ENCODE measurements at regions not wholly inside any gene's neighbourhood (a gene's known extent, or its start where the extent isn't known, plus 50 kb on each side); places are given as distances from the start of the nearest gene placed in this dataset.

DNA sequence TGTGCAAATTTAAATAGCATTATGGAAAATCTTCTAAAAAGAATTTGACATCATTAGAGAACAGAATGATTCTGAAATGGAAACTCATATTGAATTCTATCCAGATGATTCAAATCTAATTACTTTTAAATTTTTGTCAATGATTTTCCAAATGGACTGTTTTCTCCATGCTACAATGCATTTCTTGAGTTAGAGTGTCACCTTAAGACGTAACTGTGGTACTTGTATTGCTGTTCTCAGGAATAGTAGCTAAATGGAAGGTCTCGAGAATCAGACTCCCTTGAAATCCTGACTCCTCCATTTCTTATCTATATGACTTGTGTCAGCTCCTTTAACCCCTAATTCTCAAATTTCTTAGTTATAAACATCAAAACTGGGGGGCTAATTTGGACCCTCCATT is 102.3 kb downstream of the P2RY1 start:
- ChIA-PET CTCF (no interaction called here), POLR2A (no interaction called here)
- intact Hi-C loops (cut with micrococcal nuclease) = no loop called here
- Mint-ChIP-seq H3K27me3 (peaks cover 7% of the 10 kb centered on the region), H3K27ac (no peak overlapping the region), H3K36me3 (ENCODE audit: low read depth) (no peaks in the 10 kb centered on the region), H3K4me1 (no peaks in the 10 kb centered on the region), H3K9me3 (no peaks in the 10 kb centered on the region), H3K4me3 (no peak overlapping the region)
- TF ChIP-seq, protein P1, sequence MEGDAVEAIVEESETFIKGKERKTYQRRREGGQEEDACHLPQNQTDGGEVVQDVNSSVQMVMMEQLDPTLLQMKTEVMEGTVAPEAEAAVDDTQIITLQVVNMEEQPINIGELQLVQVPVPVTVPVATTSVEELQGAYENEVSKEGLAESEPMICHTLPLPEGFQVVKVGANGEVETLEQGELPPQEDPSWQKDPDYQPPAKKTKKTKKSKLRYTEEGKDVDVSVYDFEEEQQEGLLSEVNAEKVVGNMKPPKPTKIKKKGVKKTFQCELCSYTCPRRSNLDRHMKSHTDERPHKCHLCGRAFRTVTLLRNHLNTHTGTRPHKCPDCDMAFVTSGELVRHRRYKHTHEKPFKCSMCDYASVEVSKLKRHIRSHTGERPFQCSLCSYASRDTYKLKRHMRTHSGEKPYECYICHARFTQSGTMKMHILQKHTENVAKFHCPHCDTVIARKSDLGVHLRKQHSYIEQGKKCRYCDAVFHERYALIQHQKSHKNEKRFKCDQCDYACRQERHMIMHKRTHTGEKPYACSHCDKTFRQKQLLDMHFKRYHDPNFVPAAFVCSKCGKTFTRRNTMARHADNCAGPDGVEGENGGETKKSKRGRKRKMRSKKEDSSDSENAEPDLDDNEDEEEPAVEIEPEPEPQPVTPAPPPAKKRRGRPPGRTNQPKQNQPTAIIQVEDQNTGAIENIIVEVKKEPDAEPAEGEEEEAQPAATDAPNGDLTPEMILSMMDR (IDR thresholded peaks at IDR 0.05) = no peak
- DNase-seq (no peak), ATAC-seq (ENCODE audit: low read depth) (no peak)

DNA sequence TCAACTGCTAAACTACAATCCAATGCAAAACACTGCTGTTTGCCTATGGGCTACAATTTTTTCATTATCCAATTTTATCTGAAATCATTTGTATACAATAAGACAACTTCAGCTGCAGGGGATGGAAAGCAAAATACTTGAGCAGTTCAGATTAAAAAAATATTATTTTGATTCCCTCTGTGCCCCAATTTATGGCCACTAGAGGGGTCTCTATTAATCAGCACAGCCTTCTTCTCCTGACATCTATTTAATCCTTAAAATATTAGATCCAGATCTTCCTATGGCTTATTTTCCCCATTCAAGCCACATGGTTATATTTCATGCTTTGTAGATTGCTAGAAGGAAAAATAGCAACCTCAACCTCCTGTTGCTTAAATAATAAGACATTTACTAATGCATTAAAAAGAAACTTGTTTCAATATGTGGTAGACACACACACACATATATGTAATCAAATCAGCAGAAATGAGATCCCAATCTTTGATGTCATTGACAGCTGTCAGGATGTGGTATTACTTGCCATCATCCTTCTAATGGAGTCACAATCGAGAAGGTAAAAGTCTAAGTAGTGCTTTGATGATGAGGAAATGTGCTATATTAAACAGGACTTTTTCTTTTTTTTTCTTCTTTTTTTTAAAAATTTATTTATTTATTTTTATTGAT is 104.2 kb downstream of the P2RY1 start:
- intact Hi-C loops (cut with micrococcal nuclease) = no loop called here
- Mint-ChIP-seq H3K27ac (no peak overlapping the region), H3K4me1 (no peaks in the 10 kb centered on the region), H3K9me3 (no peaks in the 10 kb centered on the region), H3K4me3 (no peak overlapping the region), H3K27me3 (peaks cover 4% of the 10 kb centered on the region), H3K36me3 (ENCODE audit: low read depth) (no peaks in the 10 kb centered on the region)
- ChIA-PET POLR2A (no interaction called here), CTCF (no interaction called here)
- DNase-seq = no peak
- TF ChIP-seq, protein P1 (IDR thresholded peaks at IDR 0.05) = no peak
- no peak for ATAC-seq (ENCODE audit: low read depth)

DNA sequence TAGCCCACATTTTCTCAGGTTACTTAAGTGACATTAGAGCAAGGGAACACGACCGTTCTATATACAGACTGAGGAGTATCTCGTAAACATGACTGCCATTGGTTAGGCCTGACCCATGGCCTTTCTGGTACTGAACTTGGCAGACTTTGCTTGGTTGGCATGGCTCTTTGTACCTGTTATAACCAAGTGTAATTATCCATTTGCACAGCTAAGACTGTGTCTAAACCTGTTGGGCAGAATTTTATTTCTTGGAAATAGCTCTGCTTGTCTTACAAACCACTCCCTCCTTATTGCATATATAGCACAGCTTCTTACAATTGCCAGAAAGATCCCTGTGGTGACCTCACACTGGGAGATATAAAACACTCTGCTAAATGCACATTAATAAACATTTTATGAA is 106.9 kb downstream of the P2RY1 start:
- no peak overlapping the region for H3K4me3 Mint-ChIP-seq
- H3K27ac Mint-ChIP-seq = no peak overlapping the region
- ChIA-PET POLR2A (no interaction called here), CTCF (no interaction called here)
- ATAC-seq (ENCODE audit: low read depth) (no peak), DNase-seq (no peak)
- H3K27me3 Mint-ChIP-seq = no peaks in the 10 kb centered on the region
- TF ChIP-seq, protein P1 (IDR thresholded peaks at IDR 0.05) = no peak
- no peaks in the 10 kb centered on the region for H3K9me3 Mint-ChIP-seq
- H3K4me1 Mint-ChIP-seq = no peaks in the 10 kb centered on the region
- no peaks in the 10 kb centered on the region for H3K36me3 Mint-ChIP-seq (ENCODE audit: low read depth)
- intact Hi-C loops (cut with micrococcal nuclease) = no loop called here

DNA sequence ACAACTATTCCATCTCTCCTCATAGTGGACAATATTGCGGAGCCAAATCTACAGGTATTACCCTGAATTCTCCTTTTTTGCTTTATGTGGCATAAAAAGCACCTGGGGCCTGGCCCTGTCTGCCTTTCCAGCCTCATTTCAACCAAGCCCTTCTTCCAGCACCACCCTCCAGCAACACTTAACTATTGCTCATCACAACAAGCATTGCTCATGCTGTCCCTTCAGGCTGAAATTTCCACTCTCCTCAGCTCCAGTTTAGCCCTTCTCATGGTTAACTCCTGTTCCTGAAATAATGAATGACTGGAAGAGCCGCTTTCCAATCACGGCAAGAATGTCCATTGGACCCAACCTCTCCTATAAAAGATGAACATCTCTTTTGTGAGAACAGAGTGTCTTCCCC is 107.4 kb downstream of the P2RY1 start:
- H3K36me3 Mint-ChIP-seq (ENCODE audit: low read depth) = no peaks in the 10 kb centered on the region
- H3K4me1 Mint-ChIP-seq = no peaks in the 10 kb centered on the region
- H3K27me3 Mint-ChIP-seq = no peaks in the 10 kb centered on the region
- no peak for DNase-seq
- intact Hi-C loops (cut with micrococcal nuclease) = no loop called here
- CTCF ChIA-PET = no interaction called here
- no peak overlapping the region for H3K27ac Mint-ChIP-seq
- no peak overlapping the region for H3K4me3 Mint-ChIP-seq
- TF ChIP-seq, protein P1 (IDR thresholded peaks at IDR 0.05) = no peak
- no peaks in the 10 kb centered on the region for H3K9me3 Mint-ChIP-seq
- POLR2A ChIA-PET = no interaction called here
- ATAC-seq (ENCODE audit: low read depth) = no peak

DNA sequence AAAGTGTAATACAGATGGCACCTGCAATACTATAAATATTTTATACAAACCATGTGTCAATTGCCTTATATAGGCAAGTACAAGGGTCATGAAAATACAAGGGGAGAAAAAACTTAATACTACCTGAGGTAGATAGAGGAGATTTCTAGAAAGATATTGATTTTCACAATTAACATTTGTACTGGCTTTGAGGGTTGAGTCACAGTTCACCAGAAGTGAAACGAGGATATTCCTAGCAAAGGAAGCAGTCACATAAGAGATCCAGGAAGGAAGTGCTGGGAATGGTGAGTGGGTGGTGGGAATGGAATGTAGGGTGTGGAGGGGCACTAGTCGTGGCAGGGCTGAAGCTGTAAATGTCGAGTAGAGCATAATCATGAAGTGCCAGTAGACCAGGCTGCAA is 108.7 kb downstream of the P2RY1 start:
- Mint-ChIP-seq H3K4me1 (no peaks in the 10 kb centered on the region), H3K4me3 (no peak overlapping the region), H3K9me3 (no peaks in the 10 kb centered on the region), H3K27me3 (no peaks in the 10 kb centered on the region), H3K36me3 (ENCODE audit: low read depth) (no peaks in the 10 kb centered on the region), H3K27ac (no peak overlapping the region)
- POLR2A ChIA-PET = no interaction called here
- intact Hi-C loops (cut with micrococcal nuclease) = no loop called here
- no peak for ATAC-seq (ENCODE audit: low read depth)
- TF ChIP-seq, protein P1 (IDR thresholded peaks at IDR 0.05) = no peak
- CTCF ChIA-PET = no interaction called here
- DNase-seq = no peak
